Panc1 (cell line): ENCODE measurements at regions not wholly inside any gene's neighbourhood (a gene's known extent, or its start where the extent isn't known, plus 50 kb on each side); places are given as distances from the start of the nearest gene placed in this dataset.

ENCODE experiments used
- ATAC-seq: fragments of 200-7000 bp; cut with Tn5 transposase; 2 replicates; pipeline ENCODE4 v1.9.1; 2020; ENCODE audit warnings: mild to moderate bottlenecking, moderate library complexity
- BruUV-seq: library from RNA; stranded (reverse); fragments of 400-500 nt; replicated peaks from 2 replicates; lab custom pipeline; 2021; lab: Mats Ljungman, UMichigan
- CTCF ChIA-PET: fragments of 300-600 bp; sonication (Branson Sonifier 250); formaldehyde crosslinking; loops from one replicate; lab custom pipeline; 2022; ENCODE audit warnings: antibody characterized with exemption; lab: Charles Lee
- POLR2A ChIA-PET: fragments of 300-600 bp; sonication (Branson Sonifier 250); formaldehyde crosslinking; loops from one replicate; lab custom pipeline; 2022; ENCODE audit warnings: antibody characterized with exemption; lab: Charles Lee
- DNase-seq: peaks from one replicate; pipeline ENCODE4 v3.0.0-alpha.2; 2010; ENCODE audit warnings: low read depth, low spot score
- H3K27ac ChIP-seq: 2 replicates; pipeline ENCODE4 v1.5.1; 2011; ENCODE audit warnings: mild to moderate bottlenecking, low read length, inconsistent platforms
- H3K27me3 ChIP-seq: fragments of 200-500 bp; sonication (Bioruptor generic); 2 replicates; pipeline ENCODE4 v1.6.0; 2014; ENCODE audit warnings: low read length, inconsistent platforms; ENCODE audit not compliant: control insufficient read depth, insufficient read depth
- H3K36me3 ChIP-seq: fragments of 200-500 bp; sonication (Bioruptor generic); 2 replicates; pipeline ENCODE4 v1.5.1; 2014; ENCODE audit warnings: inconsistent platforms, mild to moderate bottlenecking, low read length, moderate library complexity; ENCODE audit not compliant: control insufficient read depth, insufficient read depth
- H3K4me1 ChIP-seq: 2 replicates; pipeline ENCODE4 v1.5.1; 2011; ENCODE audit warnings: inconsistent platforms, mild to moderate bottlenecking, low read length, moderate library complexity; ENCODE audit not compliant: control insufficient read depth, insufficient read depth
- H3K4me3 ChIP-seq, 2 experiments: 2 replicates each; pipeline ENCODE4 v1.5.1; 2011 to 2012; ENCODE audit warnings: low read depth in 2 of 2, low read length in 2 of 2, mild to moderate bottlenecking in 2 of 2, inconsistent platforms in 1 of 2, moderate library complexity in 1 of 2
- H3K9me3 ChIP-seq: fragments of 200-500 bp; sonication (Bioruptor generic); 2 replicates; pipeline ENCODE4 v1.5.1; 2014; ENCODE audit warnings: low read depth, mild to moderate bottlenecking, inconsistent platforms, low read length, moderate library complexity; ENCODE audit not compliant: control insufficient read depth, insufficient read depth
- POLR2AphosphoS5 ChIP-seq: IDR thresholded peaks from 2 replicates; pipeline ENCODE4 v1.6.1; 2012; ENCODE audit warnings: mild to moderate bottlenecking, low read depth, low read length, moderate library complexity
- SIN3A ChIP-seq: IDR thresholded peaks from 2 replicates; pipeline ENCODE4 v1.6.1; 2012; ENCODE audit warnings: low read depth, mild to moderate bottlenecking, low read length, moderate library complexity, borderline replicate concordance; ENCODE audit not compliant: insufficient read depth
- TCF7L2 ChIP-seq: IDR thresholded peaks from 2 replicates; pipeline ENCODE4 v1.6.1; 2011; ENCODE audit warnings: mild to moderate bottlenecking, low read depth, low read length, inconsistent platforms
- in situ Hi-C: cut with HindIII; loops from 2 replicates; pipeline ENCODE4 v1.10.0; 2016; ENCODE audit warnings: low sequenced_read_pairs, low pct_unique_long_range_greater_than_20kb
- intact Hi-C: fragments of 100-400 bp; cut with micrococcal nuclease; formaldehyde crosslinking; loops from one replicate; pipeline ENCODE4 v1.10.0; 2022; ENCODE audit not compliant: unreplicated experiment
- TF ChIP-seq, protein P1 (sequence below): fragments of 450-650 bp; IDR thresholded peaks from 2 replicates; pipeline ENCODE4 v1.5.1; 2017; ENCODE audit warnings: mild to moderate bottlenecking
- TF ChIP-seq, protein P2 (sequence below), 2 experiments: IDR thresholded peaks; 2 replicates each; pipeline ENCODE4 v1.6.1; 2011 to 2012; ENCODE audit warnings: low read depth in 2 of 2, control low read depth in 1 of 2, low read length in 1 of 2, mild to moderate bottlenecking in 1 of 2, moderate library complexity in 1 of 2; ENCODE audit not compliant: insufficient read depth in 1 of 2

DNA sequence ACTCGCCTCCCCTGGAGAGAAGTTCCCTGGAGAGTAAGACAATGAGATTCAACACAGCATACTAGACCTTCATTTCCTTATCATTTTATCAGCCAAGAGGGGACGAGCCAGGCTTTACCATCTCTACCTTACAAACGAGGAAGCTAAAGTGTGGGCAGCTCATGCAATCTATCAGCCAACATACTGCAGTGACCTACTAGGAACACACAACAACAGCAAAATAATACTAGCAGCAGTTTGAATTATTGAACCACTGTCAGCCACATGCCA, 60.0 kb upstream of the TEX51 start:
- Histone ChIP-seq H3K36me3 (no peaks in the 10 kb centered on the region), H3K9me3 (no peaks in the 10 kb centered on the region), H3K4me1 (no peaks in the 10 kb centered on the region), H3K4me3 (no peak overlapping the region), H3K27ac (no peak overlapping the region), H3K27me3 (no peaks in the 10 kb centered on the region; the same call in 1 of the 2 replicates)
- intact Hi-C loops = no loop called here
- ChIA-PET POLR2A (no interaction called here), CTCF (no interaction called here)
- DNase-seq (no peak), ATAC-seq (no peak)
- TF ChIP-seq, protein P1, sequence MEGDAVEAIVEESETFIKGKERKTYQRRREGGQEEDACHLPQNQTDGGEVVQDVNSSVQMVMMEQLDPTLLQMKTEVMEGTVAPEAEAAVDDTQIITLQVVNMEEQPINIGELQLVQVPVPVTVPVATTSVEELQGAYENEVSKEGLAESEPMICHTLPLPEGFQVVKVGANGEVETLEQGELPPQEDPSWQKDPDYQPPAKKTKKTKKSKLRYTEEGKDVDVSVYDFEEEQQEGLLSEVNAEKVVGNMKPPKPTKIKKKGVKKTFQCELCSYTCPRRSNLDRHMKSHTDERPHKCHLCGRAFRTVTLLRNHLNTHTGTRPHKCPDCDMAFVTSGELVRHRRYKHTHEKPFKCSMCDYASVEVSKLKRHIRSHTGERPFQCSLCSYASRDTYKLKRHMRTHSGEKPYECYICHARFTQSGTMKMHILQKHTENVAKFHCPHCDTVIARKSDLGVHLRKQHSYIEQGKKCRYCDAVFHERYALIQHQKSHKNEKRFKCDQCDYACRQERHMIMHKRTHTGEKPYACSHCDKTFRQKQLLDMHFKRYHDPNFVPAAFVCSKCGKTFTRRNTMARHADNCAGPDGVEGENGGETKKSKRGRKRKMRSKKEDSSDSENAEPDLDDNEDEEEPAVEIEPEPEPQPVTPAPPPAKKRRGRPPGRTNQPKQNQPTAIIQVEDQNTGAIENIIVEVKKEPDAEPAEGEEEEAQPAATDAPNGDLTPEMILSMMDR = no peak
- TF ChIP-seq, protein P2, sequence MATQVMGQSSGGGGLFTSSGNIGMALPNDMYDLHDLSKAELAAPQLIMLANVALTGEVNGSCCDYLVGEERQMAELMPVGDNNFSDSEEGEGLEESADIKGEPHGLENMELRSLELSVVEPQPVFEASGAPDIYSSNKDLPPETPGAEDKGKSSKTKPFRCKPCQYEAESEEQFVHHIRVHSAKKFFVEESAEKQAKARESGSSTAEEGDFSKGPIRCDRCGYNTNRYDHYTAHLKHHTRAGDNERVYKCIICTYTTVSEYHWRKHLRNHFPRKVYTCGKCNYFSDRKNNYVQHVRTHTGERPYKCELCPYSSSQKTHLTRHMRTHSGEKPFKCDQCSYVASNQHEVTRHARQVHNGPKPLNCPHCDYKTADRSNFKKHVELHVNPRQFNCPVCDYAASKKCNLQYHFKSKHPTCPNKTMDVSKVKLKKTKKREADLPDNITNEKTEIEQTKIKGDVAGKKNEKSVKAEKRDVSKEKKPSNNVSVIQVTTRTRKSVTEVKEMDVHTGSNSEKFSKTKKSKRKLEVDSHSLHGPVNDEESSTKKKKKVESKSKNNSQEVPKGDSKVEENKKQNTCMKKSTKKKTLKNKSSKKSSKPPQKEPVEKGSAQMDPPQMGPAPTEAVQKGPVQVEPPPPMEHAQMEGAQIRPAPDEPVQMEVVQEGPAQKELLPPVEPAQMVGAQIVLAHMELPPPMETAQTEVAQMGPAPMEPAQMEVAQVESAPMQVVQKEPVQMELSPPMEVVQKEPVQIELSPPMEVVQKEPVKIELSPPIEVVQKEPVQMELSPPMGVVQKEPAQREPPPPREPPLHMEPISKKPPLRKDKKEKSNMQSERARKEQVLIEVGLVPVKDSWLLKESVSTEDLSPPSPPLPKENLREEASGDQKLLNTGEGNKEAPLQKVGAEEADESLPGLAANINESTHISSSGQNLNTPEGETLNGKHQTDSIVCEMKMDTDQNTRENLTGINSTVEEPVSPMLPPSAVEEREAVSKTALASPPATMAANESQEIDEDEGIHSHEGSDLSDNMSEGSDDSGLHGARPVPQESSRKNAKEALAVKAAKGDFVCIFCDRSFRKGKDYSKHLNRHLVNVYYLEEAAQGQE (IDR thresholded peaks at IDR 0.05; ENCODE audit: insufficient read depth in 1 of 2, low read depth in 2 of 2, low read length in 1 of 2) = no peak
- TF ChIP-seq TCF7L2 (no peak), POLR2AphosphoS5 (no peak), SIN3A (no peak)
- no TSS peak for BruUV-seq
- in situ Hi-C loops = no loop called here

- Histone ChIP-seq H3K27me3 (no peaks in the 10 kb centered on the region; the same call in 1 of the 2 replicates), H3K36me3 (no peaks in the 10 kb centered on the region), H3K4me3 (no peak overlapping the region), H3K9me3 (no peaks in the 10 kb centered on the region), H3K27ac (no peak overlapping the region), H3K4me1 (no peaks in the 10 kb centered on the region)
- ATAC-seq (no peak), DNase-seq (no peak)
- in situ Hi-C loops = no loop called here
- intact Hi-C loops = no loop called here
- CTCF ChIA-PET = no interaction called here
- TF ChIP-seq POLR2AphosphoS5 = no peak
- TF ChIP-seq, protein P1 = no peak
- TF ChIP-seq, protein P2 (IDR thresholded peaks at IDR 0.05; ENCODE audit: insufficient read depth in 1 of 2, low read depth in 2 of 2, low read length in 1 of 2) = no peak
- TF ChIP-seq TCF7L2 = no peak
- TF ChIP-seq SIN3A = no peak
- POLR2A ChIA-PET = no interaction called here
- no TSS peak for BruUV-seq
These were observed 58.9 kb upstream of the TEX51 start for GRCh38 chr2:126839796-126840195.
